ENCODE measurements at regions not wholly inside any gene's neighbourhood (a gene's known extent, or its start where the extent isn't known, plus 50 kb on each side); places are given as distances from the start of the nearest gene placed in this dataset.

- TF ChIP-seq CTCF (conservative IDR thresholded peaks at IDR 0.05) (no peak), EZH2 (IDR thresholded peaks at IDR 0.05; ENCODE audit: low read depth) (no peak)
Observed at GRCh38 chr5:118258223-118258622, 730.1 kb downstream of the DTWD2 start.
